Activated T-cell treated with anti-CD3 and anti-CD28 coated beads for 24 hours (primary cell): ENCODE measurements at regions not wholly inside any gene's neighbourhood (a gene's known extent, or its start where the extent isn't known, plus 50 kb on each side); places are given as distances from the start of the nearest gene placed in this dataset.

Experiments
- DNase-seq: peaks from one replicate; pipeline ENCODE4 v3.0.0-alpha.2; 2020; ENCODE audit warnings: low read depth

DNA sequence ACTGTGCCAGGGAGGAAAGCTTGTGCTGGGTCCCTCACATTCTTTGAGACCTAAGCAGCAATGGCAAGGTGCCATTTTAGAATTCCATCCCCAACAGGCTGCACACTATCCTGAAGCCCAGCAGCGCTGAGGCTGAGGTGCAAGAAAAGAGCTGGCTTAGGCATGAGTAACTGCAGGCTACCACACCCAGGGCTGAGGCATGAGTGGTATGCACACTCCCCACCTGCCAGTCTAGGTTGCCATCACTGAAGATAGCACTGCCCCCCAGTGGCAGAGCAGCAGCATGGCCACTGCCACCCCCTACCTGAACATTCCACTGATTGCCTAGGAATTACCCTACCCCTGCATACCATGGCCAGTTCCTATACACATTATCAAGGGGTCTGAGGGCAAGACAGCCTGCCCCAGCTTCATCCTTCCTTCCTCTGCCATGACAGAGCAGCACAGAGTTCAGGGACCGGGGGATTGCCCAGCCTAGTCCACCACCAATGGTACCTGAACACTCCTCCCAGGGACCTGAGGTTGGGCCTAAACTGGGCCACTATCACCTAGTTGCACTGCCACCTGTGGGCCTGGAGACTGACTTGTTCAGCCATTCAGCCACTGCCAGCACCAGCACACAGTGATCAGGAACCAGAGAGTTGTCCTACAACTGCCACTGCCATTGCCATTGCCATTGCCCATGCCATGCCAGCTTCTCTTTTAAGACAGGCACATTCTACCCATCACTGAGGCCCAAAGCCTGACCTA, 129.8 kb downstream of the SATB1 start:
- no peak for DNase-seq

DNA sequence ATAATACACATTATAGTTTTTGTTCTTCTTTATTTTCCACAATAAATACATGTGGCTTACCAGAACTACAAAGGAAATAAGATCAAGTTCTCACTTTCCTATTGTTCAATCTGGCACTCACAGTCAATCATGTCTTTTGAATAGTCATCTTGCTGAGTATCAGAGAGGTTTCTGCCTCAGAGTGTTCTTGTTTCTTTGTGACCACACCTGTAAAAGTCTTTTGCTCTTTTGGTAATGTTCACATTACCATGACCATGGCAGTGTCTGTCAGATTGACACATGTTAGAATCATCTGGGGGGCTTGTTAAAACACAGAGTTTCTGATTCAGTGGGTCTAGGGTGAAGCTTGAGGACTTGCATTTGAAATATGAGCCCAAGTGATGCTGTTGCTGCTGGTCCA, 135.0 kb downstream of the SATB1 start:
- DNase-seq, result no peak

- no peak for DNase-seq
Measured at GRCh38 chr3:18288243-18288642, 136.9 kb downstream of the SATB1 start.

GRCh38 chr3:18284716-18285115, 140.4 kb downstream of the SATB1 start:
- no peak for DNase-seq

DNA sequence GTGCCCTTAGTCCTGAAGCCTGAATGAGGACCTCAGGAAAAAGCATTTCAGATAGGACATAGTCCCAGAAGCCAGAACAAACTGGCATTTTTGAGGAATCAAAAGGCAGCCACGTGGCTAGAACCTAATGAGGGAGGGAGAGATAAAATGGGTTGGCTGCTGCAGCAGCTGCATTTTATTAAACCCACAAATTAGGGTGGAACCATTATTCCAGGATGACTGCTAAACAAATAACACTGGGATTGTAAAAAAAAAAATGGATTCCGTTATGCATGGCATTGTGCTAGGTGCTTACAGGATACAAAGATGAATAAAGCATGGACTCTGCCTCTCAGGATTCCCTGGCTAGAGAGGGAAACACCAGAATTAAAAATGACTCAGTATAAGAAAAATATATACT, 141.5 kb downstream of the SATB1 start:
- DNase-seq, result no peak

GRCh38 chr3:18282507-18282906, 142.6 kb downstream of the SATB1 start:
- DNase-seq, result no peak

DNA sequence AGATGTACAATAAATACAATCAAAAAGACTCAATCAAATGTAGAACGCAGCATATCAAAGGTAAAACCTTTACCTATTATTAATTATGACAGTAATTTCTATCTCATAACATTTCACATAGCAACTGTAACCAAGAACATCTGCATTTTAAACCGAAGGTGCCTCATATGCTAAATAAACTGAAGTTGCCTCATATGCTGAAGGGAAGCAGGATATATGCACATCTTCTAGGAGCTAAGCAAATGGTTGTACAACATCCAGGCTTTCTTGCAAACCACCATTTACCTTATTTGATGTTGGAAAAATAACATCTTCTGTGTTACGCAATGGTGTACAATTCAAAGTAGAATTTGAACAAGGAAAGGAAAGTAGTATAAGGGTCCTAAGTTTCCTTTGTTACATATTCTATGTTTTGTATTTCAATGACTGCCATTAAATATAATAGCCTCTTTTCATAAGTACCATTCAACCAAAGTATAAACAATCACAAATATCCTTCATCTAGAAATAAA, 145.9 kb downstream of the SATB1 start:
- DNase-seq, result no peak

- no peak for DNase-seq
Measured at GRCh38 chr3:18264853-18265252, 160.3 kb downstream of the SATB1 start.

DNA sequence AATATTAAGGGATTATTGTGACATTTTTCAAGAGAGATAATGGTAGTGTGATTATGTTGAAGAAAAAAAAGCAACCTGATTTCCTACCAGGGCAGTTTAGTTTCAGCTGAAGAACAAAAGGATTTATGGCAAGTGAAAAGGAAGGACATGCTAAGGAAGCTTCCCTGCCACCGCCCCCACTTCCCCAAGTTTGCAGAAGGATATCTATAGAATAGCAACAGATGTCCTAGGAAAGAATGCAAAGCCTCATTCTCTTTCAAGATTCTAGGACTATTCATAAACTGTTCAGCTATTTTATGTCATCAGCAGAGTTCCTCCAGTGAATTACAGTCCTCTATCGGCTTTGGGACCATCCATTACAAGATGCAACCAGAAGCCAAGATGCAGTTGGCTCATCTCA, 160.8 kb downstream of the SATB1 start:
- no peak for DNase-seq

DNA sequence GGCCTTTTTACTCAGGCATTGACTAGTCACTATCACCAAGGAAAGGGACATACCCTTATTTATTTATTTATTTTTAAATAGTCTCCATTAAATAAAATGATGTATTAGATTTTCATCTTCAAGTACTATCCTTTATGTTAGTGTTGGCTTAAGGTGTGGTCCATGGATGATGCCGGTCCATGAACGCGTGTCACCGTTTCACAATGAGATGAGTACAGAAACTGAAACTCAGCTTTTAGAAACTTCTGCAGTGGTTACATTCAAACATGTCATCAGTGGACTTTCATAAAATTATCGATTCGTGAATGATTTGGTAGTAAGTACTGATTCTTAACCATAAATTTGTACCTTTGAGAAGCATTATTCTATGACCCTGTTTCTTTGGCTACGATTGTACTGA, 166.6 kb downstream of the SATB1 start:
- no peak for DNase-seq

- no peak for DNase-seq
Measured at GRCh38 chr3:18252578-18252977, 172.6 kb downstream of the SATB1 start.

DNA sequence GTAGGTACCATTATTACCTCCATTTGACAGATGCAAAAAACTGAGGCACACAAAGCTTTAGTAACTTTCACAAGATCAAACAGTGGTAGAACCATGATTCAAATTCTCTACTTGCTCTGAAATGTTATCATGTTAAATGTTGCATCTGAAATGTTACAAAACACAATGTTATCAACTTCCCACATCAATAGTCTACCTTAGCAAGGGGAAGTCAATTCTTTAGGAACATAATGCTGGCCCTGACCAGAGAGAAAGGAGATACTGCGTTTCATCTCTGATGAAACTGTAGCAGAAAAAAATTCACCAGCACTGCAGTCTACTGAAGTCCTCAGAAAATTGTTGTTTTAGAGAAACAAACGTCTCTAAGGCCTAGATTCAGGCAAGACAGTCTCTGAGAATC, 174.1 kb downstream of the SATB1 start:
- DNase-seq, result no peak

DNA sequence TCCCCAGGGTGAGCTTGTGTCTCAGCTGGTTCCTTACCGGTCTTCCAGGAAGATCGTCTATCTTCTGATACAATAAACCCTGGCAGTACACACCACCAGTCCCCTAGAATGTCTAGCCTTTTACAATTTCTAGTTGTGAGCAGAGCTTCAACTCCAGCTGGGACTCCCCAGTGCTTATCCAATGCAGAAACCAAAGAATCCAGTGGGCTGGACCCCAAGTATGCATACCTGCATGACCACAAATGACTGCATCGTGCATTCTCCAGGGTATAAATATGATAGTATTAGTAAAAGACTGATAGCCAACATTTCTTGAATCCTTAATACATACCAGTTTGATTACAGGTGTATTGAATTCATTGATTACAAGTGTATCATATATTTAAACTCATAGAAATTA, 176.0 kb downstream of the SATB1 start:
- DNase-seq, result no peak

GRCh38 chr3:18247776-18248310, 177.3 kb downstream of the SATB1 start:
- DNase-seq, result no peak

DNA sequence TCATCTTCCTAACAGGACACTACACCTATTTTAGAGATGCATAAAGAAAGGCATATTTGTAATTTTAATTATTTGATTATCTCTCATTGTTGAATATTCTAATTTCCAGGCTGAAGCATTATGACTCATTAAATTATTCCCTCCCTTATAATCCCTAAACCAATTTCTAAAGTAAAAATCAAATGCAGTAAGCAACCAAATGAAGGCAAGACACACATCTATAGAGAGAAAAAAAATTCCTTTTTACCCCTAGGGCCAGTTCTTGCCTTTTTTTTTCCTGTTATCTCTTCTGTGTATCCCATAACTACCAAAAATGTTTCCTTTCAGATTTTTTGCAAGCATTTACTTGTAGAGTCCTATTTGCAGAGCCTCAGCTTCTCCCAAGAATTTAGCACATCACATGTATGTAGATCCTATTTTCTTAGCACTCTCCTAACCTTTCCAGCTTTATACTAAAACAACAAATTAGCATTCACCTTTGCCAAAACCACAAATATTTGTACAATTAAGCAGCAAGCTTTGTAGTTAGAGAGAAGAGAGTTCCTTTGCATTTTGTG, 177.9 kb downstream of the SATB1 start:
- DNase-seq, result no peak

- no peak for DNase-seq
Measured at GRCh38 chr3:18246336-18247060, 178.6 kb downstream of the SATB1 start.

- no peak for DNase-seq
Measured at GRCh38 chr3:18245721-18246120, 179.4 kb downstream of the SATB1 start.

- DNase-seq, result no peak
Measured at GRCh38 chr3:18241837-18242236, 183.3 kb downstream of the SATB1 start.

- no peak for DNase-seq
Measured at GRCh38 chr3:18239674-18240073, 185.5 kb downstream of the SATB1 start.

DNA sequence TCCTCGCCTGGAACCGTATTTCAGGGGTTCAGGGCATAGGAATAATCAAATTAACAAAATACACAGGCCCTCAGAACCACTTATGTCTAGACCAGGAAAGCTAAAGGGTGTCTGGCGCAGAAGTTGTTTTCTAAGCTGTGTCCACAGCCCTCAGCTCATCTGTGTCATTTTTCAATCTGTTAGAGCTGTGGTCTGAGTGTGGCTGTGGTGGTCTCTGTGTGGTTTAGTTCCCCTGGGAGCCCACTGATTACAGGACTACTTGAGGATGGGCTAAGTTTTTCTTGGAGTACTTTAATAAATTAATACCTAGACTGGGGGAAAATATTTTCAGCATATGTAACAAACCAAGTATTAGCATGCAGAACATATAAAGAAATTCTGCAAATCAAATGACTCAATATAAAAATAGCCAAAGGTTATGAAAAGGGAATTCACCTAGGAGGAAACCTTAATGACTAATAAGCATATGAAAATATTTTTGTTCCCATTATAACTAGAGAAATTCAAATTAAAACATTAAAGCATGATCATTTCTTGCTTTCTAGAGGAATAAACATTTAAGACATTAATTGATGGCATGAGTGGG, 186.3 kb downstream of the SATB1 start:
- no peak for DNase-seq

DNA sequence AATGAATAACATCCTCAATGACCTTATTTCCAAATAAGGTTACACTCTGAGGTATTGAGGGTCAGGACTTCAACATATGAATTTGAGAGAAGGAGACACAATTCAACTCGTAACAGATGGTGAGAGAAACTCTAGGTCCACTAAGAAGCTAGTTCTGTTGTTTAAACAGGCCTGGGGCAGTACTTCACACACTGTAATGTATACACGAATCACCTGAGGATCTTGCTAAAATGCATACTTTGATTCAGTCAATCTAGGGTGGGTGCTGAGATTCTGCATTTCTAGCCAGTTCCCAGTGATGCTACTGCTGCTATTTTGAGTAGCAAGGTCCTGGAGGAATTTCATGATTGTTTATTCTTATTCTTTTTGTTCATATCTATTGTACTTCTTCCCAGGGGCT, 186.8 kb downstream of the SATB1 start:
- no peak for DNase-seq

- no peak for DNase-seq
Measured at GRCh38 chr3:18237251-18238005, 187.7 kb downstream of the SATB1 start.
